H1 (cell line): ENCODE measurements at regions not wholly inside any gene's neighbourhood (a gene's known extent, or its start where the extent isn't known, plus 50 kb on each side); places are given as distances from the start of the nearest gene placed in this dataset.

ENCODE experiments used
- CTCF ChIA-PET: fragments of 300-600 bp; sonication (Branson Sonifier 250); formaldehyde crosslinking; loops from one replicate; lab custom pipeline; 2021; ENCODE audit not compliant: partially characterized antibody; lab: Charles Lee
- POLR2A ChIA-PET: fragments of 300-600 bp; sonication (Branson Sonifier 250); formaldehyde crosslinking; loops from one replicate; lab custom pipeline; 2021; ENCODE audit warnings: inconsistent platforms; ENCODE audit not compliant: partially characterized antibody; lab: Charles Lee
- DNase-seq, 2 experiments: peaks; one replicate each; pipeline versions ENCODE4 v3.0.0 to v3.0.0-alpha.2; 2010 to 2022; ENCODE audit warnings: low spot score in 2 of 2, low read depth in 1 of 2, mixed read lengths in 1 of 2
- FAIRE-seq: peaks from 2 replicates; lab custom pipeline; 2011; peaks lifted over from hg19 to GRCh38; lab: Jason Lieb, UNC
- H2AFZ ChIP-seq: 2 replicates; pipeline ENCODE4 v1.8.1; 2012; ENCODE audit warnings: low read length, inconsistent platforms
- H2AK5ac ChIP-seq: 2 replicates; pipeline ENCODE4 v1.6.1; 2013; ENCODE audit warnings: low read depth, low read length
- H2BK120ac ChIP-seq: replicated peaks from 2 replicates; pipeline ENCODE3; 2013; ENCODE audit warnings: low read depth, low read length, inconsistent platforms
- H2BK12ac ChIP-seq: 2 replicates; pipeline ENCODE4 v1.6.1; 2013; ENCODE audit warnings: low read depth, low read length
- H2BK15ac ChIP-seq: 2 replicates; pipeline ENCODE4 v1.6.1; 2013; ENCODE audit warnings: low read length
- H2BK20ac ChIP-seq: 2 replicates; pipeline ENCODE4 v1.6.1; 2013; ENCODE audit warnings: low read length
- H2BK5ac ChIP-seq: 2 replicates; pipeline ENCODE4 v1.6.1; 2013; ENCODE audit warnings: low read depth, low read length
- H3K14ac ChIP-seq: 2 replicates; pipeline ENCODE4 v1.6.1; 2013; ENCODE audit warnings: inconsistent platforms; ENCODE audit not compliant: insufficient read length
- H3K18ac ChIP-seq: 2 replicates; pipeline ENCODE4 v1.6.1; 2013; ENCODE audit warnings: low read length; ENCODE audit errors: extremely low read depth
- H3K23ac ChIP-seq: 2 replicates; pipeline ENCODE4 v1.6.1; 2013; ENCODE audit warnings: inconsistent platforms; ENCODE audit not compliant: insufficient read length
- H3K23me2 ChIP-seq: 2 replicates; pipeline ENCODE4 v1.6.1; 2013; ENCODE audit warnings: low read depth, low read length
- H3K27ac ChIP-seq: 2 replicates; pipeline ENCODE4 v1.6.1; 2011; ENCODE audit warnings: low read depth, low read length, inconsistent platforms
- H3K27me3 ChIP-seq, 4 experiments: replicated peaks in 1 of 4; 1 replicate in 1 of 4; 2 replicates in 3 of 4; pipeline versions ENCODE4 v1.6.1 to v1.8.1; 2011 to 2013; ENCODE audit warnings: low read length in 3 of 4, mild to moderate bottlenecking in 3 of 4, inconsistent platforms in 2 of 4, mixed read lengths in 2 of 4, moderate library complexity in 1 of 4; ENCODE audit not compliant: control insufficient read depth in 3 of 4, insufficient read depth in 3 of 4; ENCODE audit errors: extremely low read depth in 1 of 4
- H3K36me3 ChIP-seq, 4 experiments: 2 replicates each; pipeline versions ENCODE4 v1.6.1 to v1.8.1; 2011 to 2013; ENCODE audit warnings: mild to moderate bottlenecking in 4 of 4, low read length in 3 of 4, moderate library complexity in 2 of 4, control low read depth in 1 of 4, inconsistent platforms in 1 of 4; ENCODE audit not compliant: insufficient read depth in 4 of 4, control insufficient read depth in 2 of 4
- H3K4ac ChIP-seq: replicated peaks from 2 replicates; pipeline ENCODE3; 2013; ENCODE audit warnings: low read length, low read depth, mixed read lengths, inconsistent platforms; ENCODE audit not compliant: insufficient read length
- H3K4me1 ChIP-seq, 4 experiments: replicated peaks in 1 of 4; 1 replicate in 1 of 4; 2 replicates in 3 of 4; pipeline versions ENCODE4 v1.6.1 to v1.8.1; 2011 to 2013; ENCODE audit warnings: low read length in 3 of 4, inconsistent platforms in 2 of 4, mixed read lengths in 1 of 4; ENCODE audit not compliant: insufficient read depth in 4 of 4, control insufficient read depth in 3 of 4
- H3K4me2 ChIP-seq, 2 experiments: 2 replicates each; pipeline versions ENCODE4 v1.6.1 to v1.8.1; 2011 to 2013; ENCODE audit warnings: low read depth in 2 of 2, low read length in 2 of 2, control low read depth in 1 of 2, inconsistent platforms in 1 of 2, mild to moderate bottlenecking in 1 of 2; ENCODE audit not compliant: insufficient read depth in 1 of 2
- H3K4me3 ChIP-seq, 4 experiments: fragments of 200-600, 300-600 bp in 1 of 4; sonication (generic), shearing (Covaris generic), sonication (Bioruptor Twin) in 1 of 4; 2 replicates each; pipeline versions ENCODE4 v1.5.1 to v1.8.1; 2011 to 2016; ENCODE audit warnings: low read length in 4 of 4, low read depth in 3 of 4, control low read depth in 2 of 4, inconsistent platforms in 2 of 4, mild to moderate bottlenecking in 2 of 4, mixed read lengths in 1 of 4, moderate library complexity in 1 of 4; ENCODE audit not compliant: insufficient read depth in 2 of 4; ENCODE audit errors: extremely low read depth in 1 of 4
- H3K56ac ChIP-seq: replicated peaks from 2 replicates; pipeline ENCODE3; 2013; ENCODE audit warnings: low read depth, mild to moderate bottlenecking, mixed read lengths, low read length, inconsistent platforms; ENCODE audit not compliant: insufficient read length
- H3K79me1 ChIP-seq: 2 replicates; pipeline ENCODE4 v1.6.1; 2013; ENCODE audit warnings: low read depth, low read length, control low read depth
- H3K79me2 ChIP-seq, 2 experiments: 2 replicates each; pipeline versions ENCODE4 v1.6.1 to v1.8.1; 2012 to 2013; ENCODE audit warnings: low read length in 2 of 2, mild to moderate bottlenecking in 2 of 2, inconsistent platforms in 1 of 2; ENCODE audit not compliant: insufficient read depth in 2 of 2, control insufficient read depth in 1 of 2
- H3K9ac ChIP-seq, 4 experiments: replicated peaks in 1 of 4; 1 replicate in 1 of 4; 2 replicates in 3 of 4; pipeline versions ENCODE4 v1.6.1 to v1.8.1; 2011 to 2013; ENCODE audit warnings: low read depth in 3 of 4, low read length in 3 of 4, control low read depth in 2 of 4, mild to moderate bottlenecking in 2 of 4, moderate library complexity in 2 of 4, inconsistent platforms in 1 of 4; ENCODE audit errors: extremely low read depth in 1 of 4
- H3K9me3 ChIP-seq, 2 experiments: 2 replicates each; pipeline versions ENCODE4 v1.6.1 to v1.8.1; 2012 to 2013; ENCODE audit warnings: mild to moderate bottlenecking in 2 of 2, moderate library complexity in 2 of 2, control low read depth in 1 of 2, inconsistent platforms in 1 of 2, low read depth in 1 of 2, low read length in 1 of 2, mixed read lengths in 1 of 2; ENCODE audit not compliant: insufficient read depth in 2 of 2
- H4K20me1 ChIP-seq, 2 experiments: replicated peaks in 1 of 2; 2 replicates each; pipeline versions ENCODE3 to v1.8.1; 2011 to 2013; ENCODE audit warnings: inconsistent platforms in 2 of 2, low read length in 2 of 2, mild to moderate bottlenecking in 1 of 2; ENCODE audit not compliant: insufficient read depth in 2 of 2, control insufficient read depth in 1 of 2
- H4K5ac ChIP-seq: 2 replicates; pipeline ENCODE4 v1.6.1; 2013; ENCODE audit warnings: low read length, low read depth, mixed read lengths, inconsistent platforms; ENCODE audit not compliant: insufficient read length
- H4K8ac ChIP-seq: 2 replicates; pipeline ENCODE4 v1.8.0; 2013; ENCODE audit warnings: mild to moderate bottlenecking, moderate library complexity, low read length, inconsistent platforms; ENCODE audit not compliant: insufficient read depth; ENCODE audit errors: extremely low read depth
- H4K91ac ChIP-seq: replicated peaks from 2 replicates; pipeline ENCODE3; 2013; ENCODE audit warnings: low read length, mixed read lengths, inconsistent platforms; ENCODE audit not compliant: insufficient read length
- BACH1 ChIP-seq: IDR thresholded peaks from 2 replicates; pipeline ENCODE4 v1.6.1; 2012; ENCODE audit warnings: low read length, improper control_type of control experiment
- BRCA1 ChIP-seq: IDR thresholded peaks from 2 replicates; pipeline ENCODE4 v1.6.1; 2012; ENCODE audit warnings: low read depth, low read length, improper control_type of control experiment
- CHD1 ChIP-seq: IDR thresholded peaks from 2 replicates; pipeline ENCODE4 v1.6.1; 2012; ENCODE audit warnings: low read depth, low read length, improper control_type of control experiment
- SIN3A ChIP-seq, 2 experiments: IDR thresholded peaks in 1 of 2; conservative IDR thresholded peaks in 1 of 2; 2 replicates each; pipeline ENCODE4 v1.6.1; 2011 to 2012; ENCODE audit warnings: low read length in 2 of 2, improper control_type of control experiment in 1 of 2, low read depth in 1 of 2, mild to moderate bottlenecking in 1 of 2

GRCh38 chr6:106025655-106026054 lies 60.5 kb upstream of the PRDM1 start:
- no peak overlapping the region for H2BK15ac ChIP-seq
- H4K5ac ChIP-seq = no peak overlapping the region
- no peak overlapping the region for H3K4me3 ChIP-seq
- no peaks in the 10 kb centered on the region for H3K27me3 ChIP-seq
- TF ChIP-seq BACH1 (no peak), SIN3A (conservative IDR thresholded peaks at IDR 0.05 in 1 of 2, IDR thresholded peaks at IDR 0.05 in 1 of 2; ENCODE audit: low read depth in 1 of 2, low read length in 2 of 2) (no peak), BRCA1 (no peak), CHD1 (no peak)
- H3K36me3 ChIP-seq = no peaks in the 10 kb centered on the region
- no peak overlapping the region for H2AFZ ChIP-seq
- H3K79me2 ChIP-seq = no peaks in the 10 kb centered on the region
- H3K9me3 ChIP-seq = no peaks in the 10 kb centered on the region
- ChIA-PET CTCF (no interaction called here), POLR2A (no interaction called here)
- H4K8ac ChIP-seq = no peak overlapping the region
- no peak overlapping the region for H3K56ac ChIP-seq
- H3K23ac ChIP-seq = no peak overlapping the region
- peaks cover 0 to 10% (median 5%) of the 10 kb centered on the region in 4 experiments; a peak in 3 of 7 replicates for H3K4me1 ChIP-seq
- H3K18ac ChIP-seq = no peak overlapping the region
- H4K91ac ChIP-seq = no peak overlapping the region
- FAIRE-seq = no peak
- H2BK120ac ChIP-seq = no peak overlapping the region
- H3K14ac ChIP-seq = no peak overlapping the region
- H4K20me1 ChIP-seq = no peaks in the 10 kb centered on the region
- no peaks in the 10 kb centered on the region for H3K79me1 ChIP-seq
- no peaks in the 10 kb centered on the region for H3K23me2 ChIP-seq
- H3K27ac ChIP-seq = no peak overlapping the region
- no peak overlapping the region for H2BK20ac ChIP-seq
- no peak for DNase-seq
- H2BK12ac ChIP-seq = no peak overlapping the region
- no peak overlapping the region for H3K4me2 ChIP-seq
- H2BK5ac ChIP-seq = no peak overlapping the region
- H3K9ac ChIP-seq = no peak overlapping the region
- no peak overlapping the region for H3K4ac ChIP-seq
- H2AK5ac ChIP-seq = no peak overlapping the region
